Nephron progenitor cell (in vitro differentiated cells): ENCODE measurements at regions not wholly inside any gene's neighbourhood (a gene's known extent, or its start where the extent isn't known, plus 50 kb on each side); places are given as distances from the start of the nearest gene placed in this dataset.

Source experiments
- DNase-seq: peaks from one replicate; pipeline ENCODE4 v3.0.0; 2021
- H3K27ac Mint-ChIP-seq: 2 replicates; pipeline ENCODE4 v1.8.0; 2021; ENCODE audit warnings: mild to moderate bottlenecking, moderate library complexity, mixed read lengths
- H3K27me3 Mint-ChIP-seq: 2 replicates; pipeline ENCODE4 v1.8.0; 2021; ENCODE audit warnings: mild to moderate bottlenecking, low read depth, mixed read lengths; ENCODE audit not compliant: poor library complexity
- H3K36me3 Mint-ChIP-seq: 2 replicates; pipeline ENCODE4 v1.8.0; 2021; ENCODE audit warnings: low read depth, mixed read lengths
- H3K4me1 Mint-ChIP-seq: 2 replicates; pipeline ENCODE4 v1.8.0; 2021; ENCODE audit warnings: mixed read lengths
- H3K4me3 Mint-ChIP-seq: 2 replicates; pipeline ENCODE4 v1.8.0; 2021; ENCODE audit warnings: mild to moderate bottlenecking, moderate library complexity, mixed read lengths
- H3K9me3 Mint-ChIP-seq: 2 replicates; pipeline ENCODE4 v1.8.0; 2021; ENCODE audit warnings: mild to moderate bottlenecking, moderate library complexity, mixed read lengths
- CTCF ChIP-seq: fragments of 200-600 bp; sonication (generic); IDR thresholded peaks from 2 replicates; pipeline ENCODE4 v1.5.0; 2021; ENCODE audit warnings: antibody characterized with exemption

- Mint-ChIP-seq H3K27ac (peak overlapping the region; percentile 68), H3K9me3 (no peaks in the 10 kb centered on the region), H3K4me3 (no peak overlapping the region), H3K27me3 (no peaks in the 10 kb centered on the region), H3K36me3 (no peaks in the 10 kb centered on the region), H3K4me1 (peaks cover 32% of the 10 kb centered on the region)
- TF ChIP-seq CTCF: no peak
- DNase-seq: no peak
These were observed 509.6 kb downstream of the KCNJ2 start for GRCh38 chr17:70678889-70679288.

- Mint-ChIP-seq H3K36me3 (no peaks in the 10 kb centered on the region), H3K27me3 (no peaks in the 10 kb centered on the region), H3K27ac (no peak overlapping the region), H3K9me3 (peaks cover 13% of the 10 kb centered on the region), H3K4me1 (peaks cover 12% of the 10 kb centered on the region), H3K4me3 (no peak overlapping the region)
- no peak for TF ChIP-seq CTCF
- DNase-seq: no peak
These were observed 514.6 kb downstream of the KCNJ2 start for GRCh38 chr17:70683936-70684335.

GRCh38 chr17:70687421-70687820 is 518.1 kb downstream of the KCNJ2 start:
- Mint-ChIP-seq H3K36me3 (no peaks in the 10 kb centered on the region), H3K4me1 (peaks cover 5% of the 10 kb centered on the region), H3K27me3 (no peaks in the 10 kb centered on the region), H3K4me3 (no peak overlapping the region), H3K9me3 (peaks cover 13% of the 10 kb centered on the region), H3K27ac (no peak overlapping the region)
- TF ChIP-seq CTCF: no peak
- no peak for DNase-seq

GRCh38 chr17:70691150-70691549 is 521.8 kb downstream of the KCNJ2 start:
- Mint-ChIP-seq H3K4me1 (no peaks in the 10 kb centered on the region), H3K36me3 (no peaks in the 10 kb centered on the region), H3K27me3 (peaks cover 3% of the 10 kb centered on the region), H3K27ac (no peak overlapping the region), H3K9me3 (peaks cover 13% of the 10 kb centered on the region), H3K4me3 (no peak overlapping the region)
- DNase-seq: no peak
- no peak for TF ChIP-seq CTCF

DNA sequence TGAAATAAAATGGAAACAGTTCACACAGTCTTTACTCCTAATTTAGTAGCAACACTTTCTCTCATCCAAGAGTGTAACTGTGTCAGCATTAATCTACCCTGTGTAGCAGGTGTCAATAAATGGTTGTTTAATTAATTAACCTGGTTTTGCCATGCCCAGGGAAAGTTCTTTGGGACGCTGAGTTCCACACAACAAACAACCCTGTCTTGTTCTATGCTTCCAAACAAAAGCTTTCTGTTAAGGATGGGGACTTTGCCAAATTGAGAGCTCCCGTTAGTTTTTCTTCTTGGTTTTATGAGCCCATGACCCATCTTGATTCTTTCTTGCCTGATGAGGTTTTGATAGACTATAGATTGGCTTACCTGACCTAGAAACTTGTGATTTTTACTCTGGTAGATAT is 530.1 kb downstream of the KCNJ2 start:
- no peak for DNase-seq
- H3K27ac Mint-ChIP-seq: no peak overlapping the region
- no peak for TF ChIP-seq CTCF
- peaks cover 16% of the 10 kb centered on the region for H3K9me3 Mint-ChIP-seq
- no peaks in the 10 kb centered on the region for H3K36me3 Mint-ChIP-seq
- peaks cover 6% of the 10 kb centered on the region for H3K4me1 Mint-ChIP-seq
- H3K27me3 Mint-ChIP-seq: peaks cover 4% of the 10 kb centered on the region
- H3K4me3 Mint-ChIP-seq: no peak overlapping the region

GRCh38 chr17:70702683-70703255 is 533.4 kb downstream of the KCNJ2 start:
- H3K4me1 Mint-ChIP-seq: peaks cover 6% of the 10 kb centered on the region
- TF ChIP-seq CTCF: no peak
- DNase-seq: no peak
- peaks cover 13% of the 10 kb centered on the region for H3K9me3 Mint-ChIP-seq
- no peaks in the 10 kb centered on the region for H3K27me3 Mint-ChIP-seq
- H3K27ac Mint-ChIP-seq: no peak overlapping the region
- no peak overlapping the region for H3K4me3 Mint-ChIP-seq
- no peaks in the 10 kb centered on the region for H3K36me3 Mint-ChIP-seq
